Gastroesophageal sphincter (tissue), 3 donors: ENCODE measurements at regions not wholly inside any gene's neighbourhood (a gene's known extent, or its start where the extent isn't known, plus 50 kb on each side); places are given as distances from the start of the nearest gene placed in this dataset.

ENCODE experiments used
- POLR2A ChIP-seq, 2 donors: fragments of 450-650 bp; IDR thresholded peaks; one replicate each; pipeline ENCODE4 v1.6.1; 2017; ENCODE audit warnings: antibody characterized with exemption in 2 of 2, mild to moderate bottlenecking in 2 of 2, moderate library complexity in 1 of 2
- POLR2AphosphoS5 ChIP-seq: sonication (generic); formaldehyde crosslinking; IDR thresholded peaks from one replicate; pipeline ENCODE4 v1.6.1; 2017; ENCODE audit warnings: antibody characterized with exemption
- TF ChIP-seq, protein P1 (sequence below), 4 experiments: fragments of 200-600 bp in 2 of 4; fragments of 450-650 bp in 2 of 4; sonication (generic) in 1 of 4; IDR thresholded peaks; one replicate each; pipeline ENCODE4 v1.5.1; 2017 to 2019; ENCODE audit warnings: antibody characterized with exemption in 4 of 4, mild to moderate bottlenecking in 2 of 4, moderate library complexity in 2 of 4

DNA sequence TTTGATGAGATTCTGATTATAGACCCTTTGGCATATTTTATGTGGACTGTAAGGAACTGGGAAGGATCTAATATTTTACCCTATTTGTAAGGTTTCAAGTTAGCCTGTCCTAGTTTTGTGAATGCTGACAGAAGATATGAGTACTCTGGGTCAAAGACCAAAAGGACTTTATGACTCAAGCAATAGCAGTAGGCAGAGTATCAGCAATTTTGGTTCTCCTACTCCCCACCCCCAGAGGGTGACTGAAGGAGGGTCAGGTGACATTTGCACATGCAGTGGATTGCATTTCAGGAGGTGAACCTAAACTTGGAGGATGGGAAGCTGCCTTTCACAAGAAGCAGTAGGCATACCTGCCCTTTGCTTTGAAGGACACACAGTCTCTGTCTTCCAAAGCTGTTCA lies 84.0 kb upstream of the KLF6 start:
- TF ChIP-seq, protein P1, sequence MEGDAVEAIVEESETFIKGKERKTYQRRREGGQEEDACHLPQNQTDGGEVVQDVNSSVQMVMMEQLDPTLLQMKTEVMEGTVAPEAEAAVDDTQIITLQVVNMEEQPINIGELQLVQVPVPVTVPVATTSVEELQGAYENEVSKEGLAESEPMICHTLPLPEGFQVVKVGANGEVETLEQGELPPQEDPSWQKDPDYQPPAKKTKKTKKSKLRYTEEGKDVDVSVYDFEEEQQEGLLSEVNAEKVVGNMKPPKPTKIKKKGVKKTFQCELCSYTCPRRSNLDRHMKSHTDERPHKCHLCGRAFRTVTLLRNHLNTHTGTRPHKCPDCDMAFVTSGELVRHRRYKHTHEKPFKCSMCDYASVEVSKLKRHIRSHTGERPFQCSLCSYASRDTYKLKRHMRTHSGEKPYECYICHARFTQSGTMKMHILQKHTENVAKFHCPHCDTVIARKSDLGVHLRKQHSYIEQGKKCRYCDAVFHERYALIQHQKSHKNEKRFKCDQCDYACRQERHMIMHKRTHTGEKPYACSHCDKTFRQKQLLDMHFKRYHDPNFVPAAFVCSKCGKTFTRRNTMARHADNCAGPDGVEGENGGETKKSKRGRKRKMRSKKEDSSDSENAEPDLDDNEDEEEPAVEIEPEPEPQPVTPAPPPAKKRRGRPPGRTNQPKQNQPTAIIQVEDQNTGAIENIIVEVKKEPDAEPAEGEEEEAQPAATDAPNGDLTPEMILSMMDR (IDR thresholded peaks at IDR 0.05): no peak
- TF ChIP-seq POLR2A (IDR thresholded peaks at IDR 0.05): no peak
- no peak for TF ChIP-seq POLR2AphosphoS5
